Fibroblast of lung (primary cell): ENCODE measurements at regions not wholly inside any gene's neighbourhood (a gene's known extent, or its start where the extent isn't known, plus 50 kb on each side); places are given as distances from the start of the nearest gene placed in this dataset.

Experiments used
- DNase-seq, 2 donors: peaks; one replicate each; pipeline versions ENCODE4 v3.0.0 to v3.0.0-alpha.2; 2010; ENCODE audit warnings: low read depth in 2 of 2
- H2AFZ ChIP-seq: 2 replicates; pipeline ENCODE4 v1.5.1; 2012; ENCODE audit warnings: low read length, control low read depth, inconsistent platforms
- H3K27ac ChIP-seq: 2 replicates; pipeline ENCODE4 v1.5.1; 2011; ENCODE audit warnings: low read length, control low read depth; ENCODE audit not compliant: insufficient read depth
- H3K27me3 ChIP-seq: 2 replicates; pipeline ENCODE4 v1.5.1; 2011; ENCODE audit warnings: mild to moderate bottlenecking, low read length; ENCODE audit not compliant: control insufficient read depth, insufficient read depth
- H3K36me3 ChIP-seq: 2 replicates; pipeline ENCODE4 v1.5.1; 2011; ENCODE audit warnings: low read length; ENCODE audit not compliant: control insufficient read depth, insufficient read depth
- H3K4me1 ChIP-seq: 2 replicates; pipeline ENCODE4 v1.5.1; 2011; ENCODE audit warnings: low read length; ENCODE audit not compliant: control insufficient read depth, insufficient read depth; ENCODE audit errors: extremely low read depth
- H3K4me2 ChIP-seq: 2 replicates; pipeline ENCODE4 v1.5.1; 2011; ENCODE audit warnings: low read length, control low read depth; ENCODE audit not compliant: insufficient read depth; ENCODE audit errors: extremely low read depth
- H3K4me3 ChIP-seq, 4 experiments: fragments of 200-600 bp in 1 of 4; sonication (generic) in 1 of 4; replicated peaks in 1 of 4; 2 replicates each; pipeline ENCODE4 v1.5.1; 2011 to 2016; ENCODE audit warnings: low read length in 4 of 4, low read depth in 3 of 4, mild to moderate bottlenecking in 3 of 4, control low read depth in 2 of 4, inconsistent platforms in 1 of 4, mixed read lengths in 1 of 4; ENCODE audit not compliant: insufficient read depth in 1 of 4; ENCODE audit errors: control extremely low read depth in 1 of 4
- H3K79me2 ChIP-seq: 2 replicates; pipeline ENCODE4 v1.5.1; 2012; ENCODE audit warnings: mild to moderate bottlenecking, low read length, inconsistent platforms; ENCODE audit not compliant: control insufficient read depth, insufficient read depth
- H3K9ac ChIP-seq: 2 replicates; pipeline ENCODE4 v1.5.1; 2011; ENCODE audit warnings: mild to moderate bottlenecking, low read length, control low read depth; ENCODE audit not compliant: insufficient read depth
- H3K9me3 ChIP-seq: 2 replicates; pipeline ENCODE4 v1.5.1; 2012; ENCODE audit warnings: low read depth, low read length; ENCODE audit not compliant: control insufficient read depth, insufficient read depth
- H4K20me1 ChIP-seq: 2 replicates; pipeline ENCODE4 v1.5.1; 2011; ENCODE audit warnings: low read length; ENCODE audit not compliant: control insufficient read depth, insufficient read depth; ENCODE audit errors: extremely low read depth
- CTCF ChIP-seq, 2 donors: IDR thresholded peaks in 1 of 2; conservative IDR thresholded peaks in 1 of 2; 1 replicate in 1 of 2; 2 replicates in 1 of 2; pipeline ENCODE4 v1.5.1; 2011 to 2012; ENCODE audit warnings: low read length in 2 of 2, control low read depth in 1 of 2, inconsistent platforms in 1 of 2, low read depth in 1 of 2, mild to moderate bottlenecking in 1 of 2
- EZH2 ChIP-seq: IDR thresholded peaks from 2 replicates; pipeline ENCODE4 v1.5.1; 2012; ENCODE audit warnings: low read length, control low read depth, mild to moderate bottlenecking; ENCODE audit errors: missing control alignments

- Histone ChIP-seq H3K4me2 (no peak overlapping the region), H3K9me3 (no peaks in the 10 kb centered on the region), H3K27ac (no peak overlapping the region), H3K27me3 (no peaks in the 10 kb centered on the region), H2AFZ (no peak overlapping the region), H3K4me3 (no peak overlapping the region), H3K79me2 (no peaks in the 10 kb centered on the region), H3K4me1 (no peaks in the 10 kb centered on the region), H4K20me1 (no peaks in the 10 kb centered on the region), H3K36me3 (no peaks in the 10 kb centered on the region), H3K9ac (no peak overlapping the region)
- TF ChIP-seq EZH2 (no peak), CTCF (conservative IDR thresholded peaks at IDR 0.05 in 1 of 2, IDR thresholded peaks at IDR 0.05 in 1 of 2; ENCODE audit: low read depth in 1 of 2, low read length in 2 of 2) (no peak)
- no peak for DNase-seq
These were observed 1647.6 kb upstream of the SPRY2 start for GRCh38 chr13:81988567-81988966.

GRCh38 chr13:81987677-81988357 is 1646.9 kb upstream of the SPRY2 start:
- no peaks in the 10 kb centered on the region for H3K4me1 ChIP-seq
- H3K4me2 ChIP-seq, result no peak overlapping the region
- H4K20me1 ChIP-seq, result no peaks in the 10 kb centered on the region
- H3K4me3 ChIP-seq, result no peak overlapping the region
- H3K27ac ChIP-seq, result no peak overlapping the region
- no peak for DNase-seq
- no peaks in the 10 kb centered on the region for H3K79me2 ChIP-seq
- H3K27me3 ChIP-seq, result no peaks in the 10 kb centered on the region
- no peak overlapping the region for H2AFZ ChIP-seq
- no peak overlapping the region for H3K9ac ChIP-seq
- H3K36me3 ChIP-seq, result no peaks in the 10 kb centered on the region
- H3K9me3 ChIP-seq, result no peaks in the 10 kb centered on the region
- TF ChIP-seq EZH2, result no peak

GRCh38 chr13:81987159-81987558 is 1646.2 kb upstream of the SPRY2 start:
- Histone ChIP-seq H3K9ac (no peak overlapping the region), H3K4me2 (no peak overlapping the region), H3K27me3 (no peaks in the 10 kb centered on the region), H3K9me3 (no peaks in the 10 kb centered on the region), H2AFZ (no peak overlapping the region), H3K27ac (no peak overlapping the region), H3K36me3 (no peaks in the 10 kb centered on the region), H3K4me1 (no peaks in the 10 kb centered on the region), H3K4me3 (no peak overlapping the region), H3K79me2 (no peaks in the 10 kb centered on the region), H4K20me1 (no peaks in the 10 kb centered on the region)
- DNase-seq, result no peak
- TF ChIP-seq EZH2 (no peak), CTCF (conservative IDR thresholded peaks at IDR 0.05 in 1 of 2, IDR thresholded peaks at IDR 0.05 in 1 of 2; ENCODE audit: low read depth in 1 of 2, low read length in 2 of 2) (no peak)
